Gastroesophageal sphincter (tissue), 3 donors: ENCODE measurements at regions not wholly inside any gene's neighbourhood (a gene's known extent, or its start where the extent isn't known, plus 50 kb on each side); places are given as distances from the start of the nearest gene placed in this dataset.
A peak's percentile ranks its signal among the peaks of the same experiment; 100 is the strongest.

Source experiments
- CTCF ChIP-seq, 4 experiments: fragments of 200-600 bp in 2 of 4; fragments of 450-650 bp in 2 of 4; sonication (generic) in 1 of 4; IDR thresholded peaks; one replicate each; pipeline ENCODE4 v1.5.1; 2017 to 2019; ENCODE audit warnings: antibody characterized with exemption in 4 of 4, mild to moderate bottlenecking in 2 of 4, moderate library complexity in 2 of 4
- EP300 ChIP-seq: sonication (generic); formaldehyde crosslinking; IDR thresholded peaks from one replicate; pipeline ENCODE4 v1.6.1; 2017; ENCODE audit warnings: antibody characterized with exemption, mild to moderate bottlenecking
- POLR2A ChIP-seq, 2 donors: fragments of 450-650 bp; IDR thresholded peaks; one replicate each; pipeline ENCODE4 v1.6.1; 2017; ENCODE audit warnings: antibody characterized with exemption in 2 of 2, mild to moderate bottlenecking in 2 of 2, moderate library complexity in 1 of 2

GRCh38 chr3:102225407-102226132 lies 209.2 kb upstream of the ZPLD1 start:
- TF ChIP-seq CTCF (IDR thresholded peaks at IDR 0.05): peak; percentile 38 to 78 (median 75)
- no peak for TF ChIP-seq POLR2A (IDR thresholded peaks at IDR 0.05)
- no peak for TF ChIP-seq EP300
